ENCODE measurements at regions not wholly inside any gene's neighbourhood (a gene's known extent, or its start where the extent isn't known, plus 50 kb on each side); places are given as distances from the start of the nearest gene placed in this dataset.

- no peak for DNase-seq
- H2AFZ ChIP-seq (ENCODE audit: low read depth, low read length): no peak overlapping the region
- H2BK120ac ChIP-seq (ENCODE audit: low read depth, low read length): no peak overlapping the region
- no peaks in the 10 kb centered on the region for H3K9me3 ChIP-seq (ENCODE audit: control insufficient read depth, low read length)
- 80% methylated on average over 5 of the region's 6 CpGs for WGBS
- no peak overlapping the region for H3K4ac ChIP-seq (ENCODE audit: low read depth in 1 of 2, low read length in 2 of 2)
- H3K23ac ChIP-seq (ENCODE audit: low read length in 2 of 2): no peak overlapping the region
- no peak overlapping the region for H4K8ac ChIP-seq (ENCODE audit: low read length)
- H4K91ac ChIP-seq (ENCODE audit: low read length): no peak overlapping the region
- H2BK12ac ChIP-seq (ENCODE audit: low read length in 2 of 2): no peak overlapping the region
- H2BK15ac ChIP-seq (ENCODE audit: low read depth, poor library complexity, severe bottlenecking): no peak overlapping the region
- H3K9ac ChIP-seq (ENCODE audit: low read length): no peak overlapping the region
- no peaks in the 10 kb centered on the region for H3K79me1 ChIP-seq (replicated peaks; ENCODE audit: low read length, poor library complexity, severe bottlenecking)
- no peak overlapping the region for H2BK5ac ChIP-seq (ENCODE audit: low read depth, low read length, poor library complexity, severe bottlenecking)
- no peak overlapping the region for H2AK5ac ChIP-seq (ENCODE audit: low read length, severe bottlenecking)
- H3K4me3 ChIP-seq (ENCODE audit: insufficient read depth in 1 of 2, low read depth in 1 of 2, low read length in 2 of 2): no peak overlapping the region
- no peaks in the 10 kb centered on the region for H3K4me1 ChIP-seq (ENCODE audit: control insufficient read depth, insufficient read depth, low read depth, low read length)
- no peak overlapping the region for H3K4me2 ChIP-seq (ENCODE audit: low read length, poor library complexity, severe bottlenecking)
- H3K36me3 ChIP-seq (ENCODE audit: control insufficient read depth in 1 of 2, insufficient read depth in 2 of 2, low read depth in 1 of 2, low read length in 2 of 2): no peaks in the 10 kb centered on the region
- no peak overlapping the region for H3K14ac ChIP-seq (ENCODE audit: low read length in 2 of 2)
- H3K18ac ChIP-seq (ENCODE audit: low read depth in 1 of 2, low read length in 2 of 2): no peak overlapping the region
- no peak overlapping the region for H3K27ac ChIP-seq (ENCODE audit: low read length, poor library complexity, severe bottlenecking)
- no peaks in the 10 kb centered on the region for H3K27me3 ChIP-seq (ENCODE audit: control insufficient read depth in 1 of 2, insufficient read depth in 1 of 2, low read length in 2 of 2)
Observed at GRCh38 chr7:41771717-41772116, 68.8 kb upstream of the INHBA start.

- H3K27ac ChIP-seq (ENCODE audit: low read length, poor library complexity, severe bottlenecking): no peak overlapping the region
- WGBS: 88% methylated on average over 2 of the region's 4 CpGs
Observed at GRCh38 chr7:41769162-41769561, 66.3 kb upstream of the INHBA start.

GRCh38 chr7:41763626-41764025, 60.7 kb upstream of the INHBA start:
- no peak overlapping the region for H2BK5ac ChIP-seq (ENCODE audit: low read depth, low read length, poor library complexity, severe bottlenecking)
- H3K4me2 ChIP-seq (ENCODE audit: low read length, poor library complexity, severe bottlenecking): no peak overlapping the region
- no peak overlapping the region for H2BK120ac ChIP-seq (ENCODE audit: low read depth, low read length)
- WGBS: 94% methylated on average over 4 of the region's 4 CpGs
- no peak overlapping the region for H3K4me3 ChIP-seq (ENCODE audit: insufficient read depth in 1 of 2, low read depth in 1 of 2, low read length in 2 of 2)
- H3K36me3 ChIP-seq (ENCODE audit: control insufficient read depth in 1 of 2, insufficient read depth in 2 of 2, low read depth in 1 of 2, low read length in 2 of 2): no peaks in the 10 kb centered on the region
- H3K9ac ChIP-seq (ENCODE audit: low read length): no peak overlapping the region
- H3K4ac ChIP-seq (ENCODE audit: low read depth in 1 of 2, low read length in 2 of 2): no peak overlapping the region
- no peaks in the 10 kb centered on the region for H3K4me1 ChIP-seq (ENCODE audit: control insufficient read depth, insufficient read depth, low read depth, low read length)
- no peak overlapping the region for H2AK5ac ChIP-seq (ENCODE audit: low read length, severe bottlenecking)
- H3K27me3 ChIP-seq (ENCODE audit: control insufficient read depth in 1 of 2, insufficient read depth in 1 of 2, low read length in 2 of 2): no peaks in the 10 kb centered on the region
- no peak overlapping the region for H3K14ac ChIP-seq (ENCODE audit: low read length in 2 of 2)
- no peak overlapping the region for H3K27ac ChIP-seq (ENCODE audit: low read length, poor library complexity, severe bottlenecking)
- no peaks in the 10 kb centered on the region for H3K9me3 ChIP-seq (ENCODE audit: control insufficient read depth, low read length)
- no peak overlapping the region for H3K23ac ChIP-seq (ENCODE audit: low read length in 2 of 2)
- H4K8ac ChIP-seq (ENCODE audit: low read length): no peak overlapping the region
- H2BK15ac ChIP-seq (ENCODE audit: low read depth, poor library complexity, severe bottlenecking): no peak overlapping the region
- no peaks in the 10 kb centered on the region for H3K79me1 ChIP-seq (replicated peaks; ENCODE audit: low read length, poor library complexity, severe bottlenecking)
- H2AFZ ChIP-seq (ENCODE audit: low read depth, low read length): no peak overlapping the region
- H2BK12ac ChIP-seq (ENCODE audit: low read length in 2 of 2): no peak overlapping the region
- no peak for DNase-seq
- no peak overlapping the region for H4K91ac ChIP-seq (ENCODE audit: low read length)
- H3K18ac ChIP-seq (ENCODE audit: low read depth in 1 of 2, low read length in 2 of 2): no peak overlapping the region

More at GRCh38 chr7:41769162-41769561, 66.3 kb upstream of the INHBA start:
- no peak overlapping the region for H2BK12ac ChIP-seq (ENCODE audit: low read length in 2 of 2)
- H3K9ac ChIP-seq (ENCODE audit: low read length): no peak overlapping the region
- no peak overlapping the region for H3K23ac ChIP-seq (ENCODE audit: low read length in 2 of 2)
- no peak overlapping the region for H2BK120ac ChIP-seq (ENCODE audit: low read depth, low read length)
- no peak overlapping the region for H3K4ac ChIP-seq (ENCODE audit: low read depth in 1 of 2, low read length in 2 of 2)
- H3K79me1 ChIP-seq (replicated peaks; ENCODE audit: low read length, poor library complexity, severe bottlenecking): no peaks in the 10 kb centered on the region
- no peak overlapping the region for H2BK15ac ChIP-seq (ENCODE audit: low read depth, poor library complexity, severe bottlenecking)
- H2BK5ac ChIP-seq (ENCODE audit: low read depth, low read length, poor library complexity, severe bottlenecking): no peak overlapping the region
- no peak overlapping the region for H3K14ac ChIP-seq (ENCODE audit: low read length in 2 of 2)
- H3K27me3 ChIP-seq (ENCODE audit: control insufficient read depth in 1 of 2, insufficient read depth in 1 of 2, low read length in 2 of 2): no peaks in the 10 kb centered on the region
- no peaks in the 10 kb centered on the region for H3K4me1 ChIP-seq (ENCODE audit: control insufficient read depth, insufficient read depth, low read depth, low read length)
- no peak overlapping the region for H2AFZ ChIP-seq (ENCODE audit: low read depth, low read length)
- no peak overlapping the region for H3K4me3 ChIP-seq (ENCODE audit: insufficient read depth in 1 of 2, low read depth in 1 of 2, low read length in 2 of 2)
- H3K36me3 ChIP-seq (ENCODE audit: control insufficient read depth in 1 of 2, insufficient read depth in 2 of 2, low read depth in 1 of 2, low read length in 2 of 2): no peaks in the 10 kb centered on the region
- H3K9me3 ChIP-seq (ENCODE audit: control insufficient read depth, low read length): no peaks in the 10 kb centered on the region
- H3K4me2 ChIP-seq (ENCODE audit: low read length, poor library complexity, severe bottlenecking): no peak overlapping the region
- DNase-seq: no peak
- H3K18ac ChIP-seq (ENCODE audit: low read depth in 1 of 2, low read length in 2 of 2): no peak overlapping the region
- no peak overlapping the region for H4K8ac ChIP-seq (ENCODE audit: low read length)
- H2AK5ac ChIP-seq (ENCODE audit: low read length, severe bottlenecking): no peak overlapping the region
- no peak overlapping the region for H4K91ac ChIP-seq (ENCODE audit: low read length)

- no peak overlapping the region for H2BK12ac ChIP-seq (ENCODE audit: low read length in 2 of 2)
- no peak overlapping the region for H3K14ac ChIP-seq (ENCODE audit: low read length in 2 of 2)
- H3K27me3 ChIP-seq (ENCODE audit: control insufficient read depth in 1 of 2, insufficient read depth in 1 of 2, low read length in 2 of 2): no peaks in the 10 kb centered on the region
- no peak overlapping the region for H3K18ac ChIP-seq (ENCODE audit: low read depth in 1 of 2, low read length in 2 of 2)
- H2BK15ac ChIP-seq (ENCODE audit: low read depth, poor library complexity, severe bottlenecking): no peak overlapping the region
- no peak overlapping the region for H3K4me2 ChIP-seq (ENCODE audit: low read length, poor library complexity, severe bottlenecking)
- DNase-seq: no peak
- no peak overlapping the region for H3K9ac ChIP-seq (ENCODE audit: low read length)
- H4K8ac ChIP-seq (ENCODE audit: low read length): no peak overlapping the region
- H3K4me1 ChIP-seq (ENCODE audit: control insufficient read depth, insufficient read depth, low read depth, low read length): no peaks in the 10 kb centered on the region
- H2AK5ac ChIP-seq (ENCODE audit: low read length, severe bottlenecking): no peak overlapping the region
- no peak overlapping the region for H3K23ac ChIP-seq (ENCODE audit: low read length in 2 of 2)
- H4K91ac ChIP-seq (ENCODE audit: low read length): no peak overlapping the region
- no peak overlapping the region for H3K4ac ChIP-seq (ENCODE audit: low read depth in 1 of 2, low read length in 2 of 2)
- H3K4me3 ChIP-seq (ENCODE audit: insufficient read depth in 1 of 2, low read depth in 1 of 2, low read length in 2 of 2): no peak overlapping the region
- no peak overlapping the region for H2BK120ac ChIP-seq (ENCODE audit: low read depth, low read length)
- no peak overlapping the region for H2BK5ac ChIP-seq (ENCODE audit: low read depth, low read length, poor library complexity, severe bottlenecking)
- no peaks in the 10 kb centered on the region for H3K36me3 ChIP-seq (ENCODE audit: control insufficient read depth in 1 of 2, insufficient read depth in 2 of 2, low read depth in 1 of 2, low read length in 2 of 2)
- no peak overlapping the region for H2AFZ ChIP-seq (ENCODE audit: low read depth, low read length)
- H3K9me3 ChIP-seq (ENCODE audit: control insufficient read depth, low read length): peaks cover 5% of the 10 kb centered on the region
- no peaks in the 10 kb centered on the region for H3K79me1 ChIP-seq (replicated peaks; ENCODE audit: low read length, poor library complexity, severe bottlenecking)
- H3K27ac ChIP-seq (ENCODE audit: low read length, poor library complexity, severe bottlenecking): no peak overlapping the region
Observed at GRCh38 chr7:41762641-41763040, 59.8 kb upstream of the INHBA start.
